ENCODE measurements at regions not wholly inside any gene's neighbourhood (a gene's known extent, or its start where the extent isn't known, plus 50 kb on each side); places are given as distances from the start of the nearest gene placed in this dataset.

DNA sequence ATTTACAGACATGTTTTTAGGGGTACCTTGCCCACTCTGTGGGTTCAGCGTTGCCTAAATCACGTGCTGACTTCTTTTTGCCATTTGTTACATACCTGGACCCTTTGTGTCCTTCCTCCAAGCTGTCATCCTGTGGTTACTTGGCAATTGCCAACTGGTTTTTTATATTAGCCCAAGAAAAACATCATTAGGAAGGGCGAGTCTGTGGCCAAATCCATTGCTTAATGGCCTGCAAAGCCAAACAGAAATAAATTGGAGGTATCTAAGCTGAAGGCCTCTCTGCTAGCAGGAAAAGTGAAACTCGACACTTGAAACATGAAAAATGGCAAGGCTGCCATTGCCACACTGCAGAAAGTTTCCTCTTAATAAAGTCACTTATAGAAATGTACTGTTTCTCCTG lies 190.4 kb downstream of the NUAK1 start:
- WGBS (ENCODE audit: insufficient coverage, insufficient replicate concordance, low lambda C conversion rate, missing lambda C conversion rate): 0% methylated on average over 4 of the region's 4 CpGs
- Histone ChIP-seq H4K20me1 (ENCODE audit: control insufficient read depth, insufficient read depth) (no peaks in the 10 kb centered on the region), H3K27me3 (replicated peaks in 1 of 2; ENCODE audit: control insufficient read depth in 2 of 2, insufficient read depth in 2 of 2, low read length in 1 of 2) (no peaks in the 10 kb centered on the region), H3K9me3 (replicated peaks; ENCODE audit: control insufficient read depth, insufficient read depth, low read length) (no peaks in the 10 kb centered on the region), H3K27ac (ENCODE audit: control insufficient read depth, insufficient read depth) (no peak overlapping the region), H3K9ac (ENCODE audit: control insufficient read depth, insufficient read depth, low read length) (no peak overlapping the region), H3K4me1 (ENCODE audit: control insufficient read depth, insufficient read depth, low read length) (no peaks in the 10 kb centered on the region), H3K4me2 (ENCODE audit: control insufficient read depth, insufficient read depth) (no peak overlapping the region), H2AFZ (ENCODE audit: control insufficient read depth, low read depth, low read length) (no peak overlapping the region), H3K79me2 (ENCODE audit: control insufficient read depth, insufficient read depth, low read length) (no peaks in the 10 kb centered on the region), H3K36me3 (ENCODE audit: control insufficient read depth in 2 of 2, insufficient read depth in 2 of 2, low read length in 1 of 2) (no peaks in the 10 kb centered on the region), H3K4me3 (no peak overlapping the region)
- no peak for ATAC-seq
- FAIRE-seq: no peak
- DNase-seq (ENCODE audit: low read depth, low spot score): no peak
- ChIA-PET POLR2A (no interaction called here), CTCF (no interaction called here), RAD21 (ENCODE audit: unreplicated experiment) (no interaction called here), SMC1A (ENCODE audit: uncharacterized antibody, unreplicated experiment) (no interaction called here)
- in situ Hi-C loops (cut with MboI) (no loop called here), intact Hi-C loops (cut with micrococcal nuclease; ENCODE audit: unreplicated experiment) (no loop called here)
- TF ChIP-seq ZBTB4 (CRISPR knock-in tag; IDR thresholded peaks at IDR 0.05) (no peak), TBL1XR1 (IDR thresholded peaks at IDR 0.05; ENCODE audit: low read depth, low read length) (no peak), WRNIP1 (IDR thresholded peaks at IDR 0.05; ENCODE audit: borderline replicate concordance, low read depth, low read length) (no peak), ETV6 (conservative IDR thresholded peaks at IDR 0.05 in 1 of 2, IDR thresholded peaks at IDR 0.05 in 1 of 2; ENCODE audit: borderline replicate concordance in 1 of 2, low read depth in 1 of 2) (no peak), SIN3A (IDR thresholded peaks at IDR 0.05; ENCODE audit: low read depth, low read length) (no peak), ZNF217 (IDR thresholded peaks at IDR 0.05) (no peak), EP300 (IDR thresholded peaks at IDR 0.05; ENCODE audit: borderline replicate concordance in 1 of 2, control insufficient read depth in 1 of 2, low read depth in 2 of 2, low read length in 2 of 2) (no peak), USF2 (IDR thresholded peaks at IDR 0.05; ENCODE audit: borderline replicate concordance, low read depth, low read length) (no peak), BCL3 (IDR thresholded peaks at IDR 0.05; ENCODE audit: borderline replicate concordance, insufficient read depth, low read depth, low read length, poor library complexity, severe bottlenecking) (no peak), STAT3 (IDR thresholded peaks at IDR 0.05; ENCODE audit: low read depth, low read length) (no peak), RBBP5 (conservative IDR thresholded peaks at IDR 0.05) (no peak)
- TF ChIP-seq, protein P1, sequence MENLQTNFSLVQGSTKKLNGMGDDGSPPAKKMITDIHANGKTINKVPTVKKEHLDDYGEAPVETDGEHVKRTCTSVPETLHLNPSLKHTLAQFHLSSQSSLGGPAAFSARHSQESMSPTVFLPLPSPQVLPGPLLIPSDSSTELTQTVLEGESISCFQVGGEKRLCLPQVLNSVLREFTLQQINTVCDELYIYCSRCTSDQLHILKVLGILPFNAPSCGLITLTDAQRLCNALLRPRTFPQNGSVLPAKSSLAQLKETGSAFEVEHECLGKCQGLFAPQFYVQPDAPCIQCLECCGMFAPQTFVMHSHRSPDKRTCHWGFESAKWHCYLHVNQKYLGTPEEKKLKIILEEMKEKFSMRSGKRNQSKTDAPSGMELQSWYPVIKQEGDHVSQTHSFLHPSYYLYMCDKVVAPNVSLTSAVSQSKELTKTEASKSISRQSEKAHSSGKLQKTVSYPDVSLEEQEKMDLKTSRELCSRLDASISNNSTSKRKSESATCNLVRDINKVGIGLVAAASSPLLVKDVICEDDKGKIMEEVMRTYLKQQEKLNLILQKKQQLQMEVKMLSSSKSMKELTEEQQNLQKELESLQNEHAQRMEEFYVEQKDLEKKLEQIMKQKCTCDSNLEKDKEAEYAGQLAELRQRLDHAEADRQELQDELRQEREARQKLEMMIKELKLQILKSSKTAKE (IDR thresholded peaks at IDR 0.05; ENCODE audit: low read depth, poor library complexity, severe bottlenecking): no peak
- no TSS peak for BruUV-seq (replicated peaks)
